ENCODE measurements at regions not wholly inside any gene's neighbourhood (a gene's known extent, or its start where the extent isn't known, plus 50 kb on each side); places are given as distances from the start of the nearest gene placed in this dataset.

DNA sequence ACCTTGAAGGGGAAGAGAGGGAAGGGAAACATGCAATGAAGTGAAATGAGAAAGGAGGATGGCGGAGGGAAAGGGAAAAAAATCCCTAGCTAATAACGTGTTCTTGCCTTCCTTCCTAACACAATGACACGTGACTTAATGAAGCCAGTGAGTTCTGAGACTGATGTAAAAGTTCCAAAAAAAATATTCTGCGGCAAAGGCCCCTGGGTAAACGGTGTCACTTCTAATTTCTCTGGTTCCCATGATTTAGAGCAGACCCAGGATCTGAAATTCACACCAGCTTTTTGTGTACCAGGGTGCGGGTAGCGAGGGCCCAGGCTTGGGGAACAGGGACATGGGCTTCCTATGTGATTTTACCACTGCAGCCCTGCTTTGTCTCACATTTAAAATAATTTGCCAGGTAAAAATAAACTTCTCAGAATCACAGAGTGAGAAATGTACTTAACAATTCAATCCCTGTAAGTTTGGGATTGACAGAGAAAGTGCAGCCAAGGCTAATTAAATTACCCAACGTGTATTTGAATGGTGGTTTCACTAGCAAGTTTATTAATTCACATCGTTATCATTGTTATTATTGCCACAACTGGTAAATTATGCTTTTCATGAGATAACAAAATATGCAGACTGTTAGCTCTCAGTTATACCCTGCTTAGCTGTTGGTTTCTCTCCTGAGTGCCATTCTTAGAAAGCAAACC, 182.4 kb downstream of the SEM1 start:
- FAIRE-seq: no peak

DNA sequence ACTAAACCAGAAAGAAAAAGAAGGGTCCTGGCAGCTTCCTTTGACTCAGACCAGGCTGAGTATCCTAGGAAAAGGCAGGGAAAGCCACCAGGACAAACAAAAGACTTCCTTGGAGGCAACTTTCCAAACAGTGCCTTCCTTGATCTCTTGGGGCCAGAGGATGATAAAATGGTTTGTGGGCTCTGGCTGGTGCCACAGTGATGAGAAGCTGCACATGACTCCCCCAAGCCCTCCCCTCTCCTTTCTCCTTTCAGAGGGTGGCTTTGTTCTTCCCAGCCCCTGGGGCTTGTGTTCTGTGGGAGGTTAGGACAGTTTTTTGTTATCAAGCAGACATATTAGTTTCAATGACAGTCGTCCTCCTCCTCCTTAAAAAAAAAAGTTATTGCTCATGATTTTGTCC, 183.2 kb downstream of the SEM1 start:
- Histone ChIP-seq H3K4me3 (no peak overlapping the region), H3K27ac (no peak overlapping the region), H3K4me2 (no peak overlapping the region), H3K4me1 (no peaks in the 10 kb centered on the region), H3K9me3 (no peaks in the 10 kb centered on the region)
- DNase-seq (ENCODE audit: low read depth in 1 of 2, low spot score in 1 of 2) (no peak), ATAC-seq (no peak), FAIRE-seq (no peak)
- WGBS (ENCODE audit: missing lambda C conversion rate): 0% methylated on average over 1 of the region's 1 CpG
- CTCF ChIA-PET: no interaction called here
- no peak for TF ChIP-seq RAD21 (conservative IDR thresholded peaks at IDR 0.05 in 1 of 2, IDR thresholded peaks at IDR 0.05 in 1 of 2)
- TF ChIP-seq MAZ (IDR thresholded peaks at IDR 0.05; ENCODE audit: borderline replicate concordance, low read depth, low read length): no peak
- POLR2A ChIA-PET: no interaction called here

More for the DNA sequence above, 182.4 kb downstream of the SEM1 start:
- TF ChIP-seq MAFK (IDR thresholded peaks at IDR 0.05; ENCODE audit: partially characterized antibody): no peak
- TF ChIP-seq CHD4 (IDR thresholded peaks at IDR 0.05; ENCODE audit: borderline replicate concordance): no peak
- no peak for TF ChIP-seq HOXB13 (CRISPR knock-in tag; IDR thresholded peaks at IDR 0.05; ENCODE audit: low read depth)
- no peak for TF ChIP-seq CBX2 (IDR thresholded peaks at IDR 0.05; ENCODE audit: borderline replicate concordance, low read depth)
- no peak for TF ChIP-seq RAD21 (conservative IDR thresholded peaks at IDR 0.05 in 1 of 2, IDR thresholded peaks at IDR 0.05 in 1 of 2)
- no peak for TF ChIP-seq SREBF2 (IDR thresholded peaks at IDR 0.05)
- no peak for TF ChIP-seq USF2 (IDR thresholded peaks at IDR 0.05)
- no peak for TF ChIP-seq TP53 (CRISPR knock-in tag; IDR thresholded peaks at IDR 0.05)
- TF ChIP-seq CEBPB (IDR thresholded peaks at IDR 0.05): no peak
- no peak for TF ChIP-seq PHF8 (IDR thresholded peaks at IDR 0.05; ENCODE audit: borderline replicate concordance, low read depth)
- no peak for TF ChIP-seq HES2 (IDR thresholded peaks at IDR 0.05)
- no peak for TF ChIP-seq E2F6 (IDR thresholded peaks at IDR 0.05; ENCODE audit: borderline replicate concordance, low read depth)
- no peak for TF ChIP-seq RFX5 (IDR thresholded peaks at IDR 0.05)
- TF ChIP-seq FOSL2 (IDR thresholded peaks at IDR 0.05): no peak
- TF ChIP-seq FOSL2 (CRISPR knock-in tag; IDR thresholded peaks at IDR 0.05): no peak
- TF ChIP-seq ATOH8 (CRISPR knock-in tag; IDR thresholded peaks at IDR 0.05; ENCODE audit: low read depth): no peak
- TF ChIP-seq HOXA7 (CRISPR knock-in tag; IDR thresholded peaks at IDR 0.05): no peak
- TF ChIP-seq ZSCAN20 (CRISPR knock-in tag; IDR thresholded peaks at IDR 0.05): no peak
- no peak overlapping the region for H3K4me3 ChIP-seq
- DNase-seq (ENCODE audit: low read depth in 1 of 2, low spot score in 1 of 2) (no peak), ATAC-seq (no peak)
- no peaks in the 10 kb centered on the region for H3K4me1 ChIP-seq
- no peak overlapping the region for H3K4me2 ChIP-seq
- WGBS (ENCODE audit: missing lambda C conversion rate): 8% methylated on average over 9 of the region's 9 CpGs
- POLR2A ChIA-PET: no interaction called here
- H3K9me3 ChIP-seq: no peaks in the 10 kb centered on the region
- H3K27ac ChIP-seq: no peak overlapping the region
- CTCF ChIA-PET: no interaction called here

DNA sequence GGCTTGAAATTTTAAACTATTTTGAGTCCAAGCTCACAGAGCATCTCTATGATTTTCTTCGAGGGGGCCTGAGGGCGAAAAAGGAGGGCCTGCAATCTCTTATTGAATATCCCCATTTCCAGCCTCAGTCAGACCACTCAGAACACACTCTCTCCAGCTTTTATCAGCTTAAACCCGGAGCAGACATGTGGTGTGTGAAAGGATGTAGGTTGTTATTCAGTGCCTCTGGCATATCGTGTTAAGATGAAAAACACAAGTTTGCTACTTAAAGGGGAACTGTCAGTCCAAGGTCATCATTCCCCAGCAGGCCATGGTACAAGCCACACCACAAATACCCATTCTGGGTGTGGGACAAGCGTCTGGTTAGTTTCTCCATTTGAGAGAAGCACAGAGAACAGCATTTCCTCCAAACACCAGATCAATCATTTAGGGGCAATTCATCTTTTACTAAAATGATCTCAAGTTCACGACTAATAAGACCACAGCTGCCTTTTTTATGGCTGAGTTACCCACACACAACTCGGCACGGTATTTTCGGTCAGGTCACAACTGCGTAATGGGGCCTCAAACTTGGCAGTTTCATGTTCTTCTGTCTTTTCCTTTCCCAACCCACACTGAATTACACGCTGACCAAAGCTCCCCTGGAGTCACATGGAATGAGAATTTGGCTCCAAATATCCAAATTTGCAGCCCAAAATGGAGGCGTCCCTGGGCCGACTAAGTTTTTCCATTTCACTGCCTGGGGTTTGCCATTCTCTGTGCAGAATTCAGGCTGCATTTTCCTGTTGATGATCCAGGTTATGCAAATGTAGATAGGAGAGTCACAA, 188.4 kb downstream of the SEM1 start:
- no peak for ATAC-seq
- Histone ChIP-seq H3K9me3 (no peaks in the 10 kb centered on the region), H3K27ac (no peak overlapping the region), H3K4me3 (no peak overlapping the region), H3K4me2 (no peak overlapping the region), H3K4me1 (no peaks in the 10 kb centered on the region)
- ChIA-PET POLR2A (no interaction called here), CTCF (interaction anchor here (0.6 kb wide), 2 partner anchors 8 to 13 kb away, joined by 3 read pairs; no protein-coding TSS in a partner anchor)
- 32% methylated on average over 13 of the region's 13 CpGs for WGBS (ENCODE audit: missing lambda C conversion rate)
- DNase-seq (ENCODE audit: low read depth in 1 of 2, low spot score in 1 of 2): no peak
- TF ChIP-seq CTCF (IDR thresholded peaks at IDR 0.05) (no peak), RNF2 (IDR thresholded peaks at IDR 0.05; ENCODE audit: borderline replicate concordance, low read depth) (no peak), HOXA7 (CRISPR knock-in tag; IDR thresholded peaks at IDR 0.05) (no peak)
- no peak for FAIRE-seq

Data from A549 (cell line).